Parathyroid adenoma (tissue), 2 donors: ENCODE measurements at regions not wholly inside any gene's neighbourhood (a gene's known extent, or its start where the extent isn't known, plus 50 kb on each side); places are given as distances from the start of the nearest gene placed in this dataset.
A peak's percentile ranks its signal among the peaks of the same experiment; 100 is the strongest.

Experiments
- H2AFZ ChIP-seq: fragments of 300-600 bp; sonication (generic); one replicate; pipeline ENCODE4 v1.7.0; 2017; ENCODE audit warnings: antibody characterized with exemption, mild to moderate bottlenecking
- H3K27ac ChIP-seq: fragments of 300-600 bp; sonication (generic); one replicate; pipeline ENCODE4 v1.7.0; 2017
- H3K27me3 ChIP-seq: fragments of 300-600 bp; sonication (generic); one replicate; pipeline ENCODE4 v1.7.0; 2017; ENCODE audit warnings: low read length; ENCODE audit not compliant: control insufficient read depth, insufficient read depth
- H3K36me3 ChIP-seq: fragments of 300-600 bp; sonication (generic); one replicate; pipeline ENCODE4 v1.7.0; 2017; ENCODE audit warnings: low read length; ENCODE audit not compliant: control insufficient read depth, insufficient read depth
- H3K4me1 ChIP-seq: fragments of 300-600 bp; sonication (generic); one replicate; pipeline ENCODE4 v1.7.0; 2017; ENCODE audit warnings: control low read depth
- H3K4me2 ChIP-seq: fragments of 300-600 bp; sonication (generic); one replicate; pipeline ENCODE4 v1.7.0; 2017; ENCODE audit warnings: low read length
- H3K4me3 ChIP-seq: fragments of 300-600 bp; sonication (generic); one replicate; pipeline ENCODE4 v1.7.0; 2017; ENCODE audit warnings: low read depth, low read length
- H3K79me2 ChIP-seq: fragments of 300-600 bp; sonication (generic); one replicate; pipeline ENCODE4 v1.7.0; 2017; ENCODE audit warnings: control low read depth
- H3K9ac ChIP-seq: fragments of 300-600 bp; sonication (generic); one replicate; pipeline ENCODE4 v1.7.0; 2017; ENCODE audit warnings: mild to moderate bottlenecking
- H3K9me3 ChIP-seq: fragments of 300-600 bp; sonication (generic); one replicate; pipeline ENCODE4 v1.7.0; 2017; ENCODE audit warnings: low read length; ENCODE audit not compliant: control insufficient read depth
- CTCF ChIP-seq: fragments of 300-600 bp; sonication (generic); IDR thresholded peaks from one replicate; pipeline ENCODE4 v1.7.0; 2017; ENCODE audit warnings: antibody characterized with exemption, mild to moderate bottlenecking
- donor health status: primary hyperparathyroidism.

- no peaks in the 10 kb centered on the region for H3K79me2 ChIP-seq
- H3K4me3 ChIP-seq, result no peak overlapping the region
- peaks cover 53% of the 10 kb centered on the region for H3K4me1 ChIP-seq
- H3K27ac ChIP-seq, result peak overlapping the region; percentile 90
- H3K9ac ChIP-seq, result no peak overlapping the region
- H3K9me3 ChIP-seq, result no peaks in the 10 kb centered on the region
- H3K4me2 ChIP-seq, result peak overlapping the region; percentile 52
- no peaks in the 10 kb centered on the region for H3K27me3 ChIP-seq
- no peak for TF ChIP-seq CTCF
- no peaks in the 10 kb centered on the region for H3K36me3 ChIP-seq
- H2AFZ ChIP-seq, result peak overlapping the region; percentile 68
Observed at GRCh38 chr5:173753307-173754168, 134.6 kb upstream of the CPEB4 start.

- TF ChIP-seq CTCF, result no peak
- Histone ChIP-seq H3K36me3 (no peaks in the 10 kb centered on the region), H3K9me3 (no peaks in the 10 kb centered on the region), H3K4me2 (no peak overlapping the region), H2AFZ (no peak overlapping the region), H3K79me2 (no peaks in the 10 kb centered on the region), H3K4me1 (peaks cover 61% of the 10 kb centered on the region), H3K27me3 (no peaks in the 10 kb centered on the region), H3K9ac (no peak overlapping the region), H3K27ac (no peak overlapping the region), H3K4me3 (no peak overlapping the region)
Observed at GRCh38 chr5:173755319-173755718, 132.8 kb upstream of the CPEB4 start.

GRCh38 chr5:173757403-173758209 is 130.5 kb upstream of the CPEB4 start:
- peaks cover 69% of the 10 kb centered on the region for H3K4me1 ChIP-seq
- no peaks in the 10 kb centered on the region for H3K27me3 ChIP-seq
- peak overlapping the region; percentile 60 for H3K27ac ChIP-seq
- H3K4me2 ChIP-seq, result no peak overlapping the region
- H3K4me3 ChIP-seq, result no peak overlapping the region
- no peak for TF ChIP-seq CTCF
- H2AFZ ChIP-seq, result peak overlapping the region; percentile 54
- H3K79me2 ChIP-seq, result no peaks in the 10 kb centered on the region
- H3K9me3 ChIP-seq, result no peaks in the 10 kb centered on the region
- H3K9ac ChIP-seq, result no peak overlapping the region
- H3K36me3 ChIP-seq, result no peaks in the 10 kb centered on the region

- H3K79me2 ChIP-seq, result no peaks in the 10 kb centered on the region
- no peak for TF ChIP-seq CTCF
- no peaks in the 10 kb centered on the region for H3K9me3 ChIP-seq
- no peaks in the 10 kb centered on the region for H3K27me3 ChIP-seq
- H3K9ac ChIP-seq, result no peak overlapping the region
- no peak overlapping the region for H3K4me3 ChIP-seq
- H3K27ac ChIP-seq, result peak overlapping the region; percentile 15
- no peak overlapping the region for H2AFZ ChIP-seq
- no peaks in the 10 kb centered on the region for H3K36me3 ChIP-seq
- no peak overlapping the region for H3K4me2 ChIP-seq
- H3K4me1 ChIP-seq, result peaks cover 69% of the 10 kb centered on the region
Observed at GRCh38 chr5:173758676-173759075, 129.5 kb upstream of the CPEB4 start.
